Duodenal mucosa (tissue), 2 donors: ENCODE measurements at regions not wholly inside any gene's neighbourhood (a gene's known extent, or its start where the extent isn't known, plus 50 kb on each side); places are given as distances from the start of the nearest gene placed in this dataset.

ENCODE experiments used
- H3K27ac ChIP-seq: one replicate; pipeline ENCODE4 v1.7.0; 2013; ENCODE audit warnings: low read depth, low read length
- H3K27me3 ChIP-seq, 2 donors: one replicate each; pipeline ENCODE4 v1.7.0; 2013; ENCODE audit warnings: low read length in 2 of 2, control low read depth in 1 of 2; ENCODE audit not compliant: insufficient read depth in 2 of 2, control insufficient read depth in 1 of 2
- H3K36me3 ChIP-seq, 2 donors: one replicate each; pipeline ENCODE4 v1.7.0; 2013; ENCODE audit warnings: low read length in 2 of 2, control low read depth in 1 of 2; ENCODE audit not compliant: insufficient read depth in 2 of 2, control insufficient read depth in 1 of 2
- H3K4me1 ChIP-seq, 2 donors: one replicate each; pipeline ENCODE4 v1.7.0; 2013; ENCODE audit warnings: low read length in 2 of 2, control low read depth in 1 of 2; ENCODE audit not compliant: insufficient read depth in 2 of 2, control insufficient read depth in 1 of 2
- H3K4me3 ChIP-seq, 2 donors: one replicate each; pipeline ENCODE4 v1.7.0; 2013; ENCODE audit warnings: low read length in 2 of 2, low read depth in 1 of 2
- H3K9ac ChIP-seq, 2 donors: one replicate each; pipeline ENCODE4 v1.7.0; 2013; ENCODE audit warnings: low read length in 2 of 2, low read depth in 1 of 2
- H3K9me3 ChIP-seq, 2 donors: one replicate each; pipeline ENCODE4 v1.7.0; 2013; ENCODE audit warnings: low read length in 2 of 2, control low read depth in 1 of 2; ENCODE audit not compliant: control insufficient read depth in 1 of 2

DNA sequence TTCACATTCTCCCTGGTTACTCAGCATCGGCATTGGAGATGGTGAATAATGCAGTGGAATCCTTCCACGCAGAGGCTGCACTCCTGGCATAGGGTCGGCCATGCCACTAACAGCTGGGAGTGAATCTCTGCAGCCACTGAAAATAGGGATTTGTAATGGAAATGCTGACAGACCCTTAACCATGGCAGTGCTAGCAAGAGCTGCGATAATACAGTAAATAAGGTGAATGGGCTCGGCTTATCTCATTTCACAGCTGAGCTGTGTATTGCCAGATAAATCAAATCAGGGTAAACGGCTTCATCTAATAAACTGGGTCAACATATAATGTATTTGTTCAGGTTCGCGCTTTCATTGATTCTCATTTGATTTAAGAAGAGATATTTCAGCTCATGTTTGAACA, 156.8 kb downstream of the SLC35B3 start:
- no peak overlapping the region for H3K9ac ChIP-seq
- no peak overlapping the region for H3K27ac ChIP-seq
- no peaks in the 10 kb centered on the region for H3K36me3 ChIP-seq
- H3K4me3 ChIP-seq = no peak overlapping the region
- no peaks in the 10 kb centered on the region for H3K9me3 ChIP-seq
- no peaks in the 10 kb centered on the region for H3K27me3 ChIP-seq
- H3K4me1 ChIP-seq = no peaks in the 10 kb centered on the region

DNA sequence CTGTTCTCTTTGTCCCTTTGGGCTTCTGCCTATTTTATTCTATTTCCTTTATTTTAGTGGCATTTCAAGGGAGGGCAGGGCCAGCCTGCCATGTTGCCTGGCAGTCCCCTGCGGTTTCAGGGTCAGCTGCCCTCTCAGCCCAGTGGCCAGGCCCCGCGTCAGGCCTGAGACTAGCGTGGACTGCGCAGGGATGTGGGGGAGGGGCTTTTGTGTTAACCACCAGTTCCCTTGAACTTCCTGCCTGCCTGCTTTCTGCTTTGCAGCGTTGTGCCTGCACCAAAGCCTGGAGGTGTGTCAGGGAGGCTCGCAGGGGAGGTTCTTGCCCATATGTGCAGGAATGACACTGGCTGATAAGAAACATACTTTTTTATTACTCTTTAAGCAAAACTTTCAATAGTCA, 157.6 kb downstream of the SLC35B3 start:
- no peak overlapping the region for H3K27ac ChIP-seq
- H3K36me3 ChIP-seq = no peaks in the 10 kb centered on the region
- H3K9me3 ChIP-seq = no peaks in the 10 kb centered on the region
- no peak overlapping the region for H3K9ac ChIP-seq
- no peaks in the 10 kb centered on the region for H3K27me3 ChIP-seq
- H3K4me3 ChIP-seq = no peak overlapping the region
- no peaks in the 10 kb centered on the region for H3K4me1 ChIP-seq

DNA sequence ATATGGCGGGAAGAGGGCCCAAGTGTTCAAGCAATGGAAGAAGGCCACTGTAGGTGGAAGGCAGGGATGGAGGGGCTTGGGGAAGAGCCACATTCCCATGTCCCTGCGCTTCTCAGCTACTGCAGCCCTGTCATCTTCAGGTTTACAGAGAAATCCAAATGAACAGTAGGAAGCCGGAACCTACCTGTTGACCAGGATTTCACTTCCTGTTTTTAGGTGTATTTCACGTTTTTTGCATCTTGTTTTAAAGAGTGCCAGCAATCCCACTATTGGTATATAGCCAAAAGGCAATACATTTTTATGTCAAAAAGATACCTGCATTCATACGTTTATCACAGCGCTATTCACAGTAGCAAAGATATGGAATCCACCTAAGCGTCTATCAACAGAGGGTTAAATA, 159.2 kb downstream of the SLC35B3 start:
- H3K4me1 ChIP-seq = no peaks in the 10 kb centered on the region
- H3K27me3 ChIP-seq = no peaks in the 10 kb centered on the region
- no peaks in the 10 kb centered on the region for H3K36me3 ChIP-seq
- H3K4me3 ChIP-seq = no peak overlapping the region
- no peak overlapping the region for H3K9ac ChIP-seq
- no peak overlapping the region for H3K27ac ChIP-seq
- H3K9me3 ChIP-seq = no peaks in the 10 kb centered on the region

DNA sequence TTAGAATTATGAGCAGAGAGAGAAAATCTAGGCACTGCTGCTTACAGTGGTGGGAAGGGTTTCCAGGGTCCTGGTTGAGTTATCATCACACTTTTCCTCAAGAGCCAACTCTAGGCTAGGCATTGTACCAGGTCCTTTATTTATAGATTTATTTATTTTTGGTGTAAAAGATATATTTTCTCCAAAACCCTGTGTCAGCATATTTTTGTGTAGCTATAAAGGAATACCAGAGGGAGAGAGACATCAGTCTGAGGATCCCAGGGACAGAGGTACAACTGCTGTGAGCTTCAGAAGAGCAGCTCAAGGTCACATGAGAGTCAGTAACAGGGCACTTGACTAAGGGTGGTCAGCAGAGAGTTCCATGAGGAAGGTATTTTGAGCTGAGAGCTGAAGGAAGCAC, 159.7 kb downstream of the SLC35B3 start:
- no peaks in the 10 kb centered on the region for H3K27me3 ChIP-seq
- no peaks in the 10 kb centered on the region for H3K4me1 ChIP-seq
- H3K9ac ChIP-seq = no peak overlapping the region
- H3K27ac ChIP-seq = no peak overlapping the region
- no peak overlapping the region for H3K4me3 ChIP-seq
- no peaks in the 10 kb centered on the region for H3K9me3 ChIP-seq
- H3K36me3 ChIP-seq = no peaks in the 10 kb centered on the region

DNA sequence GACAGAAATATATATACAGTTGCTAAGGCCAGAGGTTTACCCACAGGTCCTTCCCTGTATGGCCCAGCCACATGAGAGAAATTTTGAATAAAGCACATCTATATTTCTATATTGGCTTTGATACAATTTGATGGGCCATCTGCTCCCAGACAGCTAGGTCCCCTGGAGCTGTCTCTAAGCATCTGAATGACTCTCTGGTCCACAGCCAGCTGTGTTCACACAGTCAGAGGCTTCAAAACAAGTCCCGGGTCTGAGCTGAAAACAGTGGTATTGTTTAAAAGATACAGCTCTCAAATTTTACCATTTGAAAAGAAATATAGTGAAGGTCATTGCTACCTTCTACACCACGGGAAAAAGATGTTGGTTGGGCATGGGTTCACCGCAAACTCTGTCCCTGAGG, 161.1 kb downstream of the SLC35B3 start:
- Histone ChIP-seq H3K27me3 (no peaks in the 10 kb centered on the region), H3K4me1 (no peaks in the 10 kb centered on the region), H3K9me3 (no peaks in the 10 kb centered on the region), H3K9ac (no peak overlapping the region), H3K36me3 (no peaks in the 10 kb centered on the region), H3K4me3 (no peak overlapping the region), H3K27ac (no peak overlapping the region)

DNA sequence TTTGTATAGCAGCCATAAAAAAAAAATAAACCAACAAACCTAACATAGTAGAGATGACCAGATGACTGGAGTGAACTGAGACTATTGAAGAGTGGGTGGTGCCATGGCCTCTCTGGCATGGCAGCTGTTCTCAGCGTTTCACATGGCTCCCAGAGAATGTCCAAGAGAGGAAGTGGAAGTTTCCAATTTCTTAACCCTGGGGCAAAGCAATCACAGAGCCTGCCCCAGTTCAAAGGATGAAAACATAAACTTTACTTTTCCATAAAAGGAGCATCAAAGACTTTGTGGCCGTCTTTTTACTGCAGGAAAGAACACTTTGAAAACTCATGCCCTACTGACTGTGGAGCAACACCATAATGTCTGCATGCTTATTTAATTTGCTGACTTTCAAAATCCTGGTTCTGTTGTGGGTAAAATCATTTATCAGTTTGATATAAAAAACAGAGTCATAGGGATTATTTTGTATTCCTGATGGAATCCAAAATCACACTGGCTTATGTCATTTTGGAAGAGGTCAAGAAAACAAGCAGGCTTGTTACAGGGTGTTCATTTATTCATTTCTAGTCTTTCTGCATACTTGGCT, 165.4 kb downstream of the SLC35B3 start:
- H3K27me3 ChIP-seq = no peaks in the 10 kb centered on the region
- no peak overlapping the region for H3K9ac ChIP-seq
- H3K4me1 ChIP-seq = no peaks in the 10 kb centered on the region
- H3K27ac ChIP-seq = no peak overlapping the region
- no peak overlapping the region for H3K4me3 ChIP-seq
- H3K36me3 ChIP-seq = no peaks in the 10 kb centered on the region
- H3K9me3 ChIP-seq = no peaks in the 10 kb centered on the region

DNA sequence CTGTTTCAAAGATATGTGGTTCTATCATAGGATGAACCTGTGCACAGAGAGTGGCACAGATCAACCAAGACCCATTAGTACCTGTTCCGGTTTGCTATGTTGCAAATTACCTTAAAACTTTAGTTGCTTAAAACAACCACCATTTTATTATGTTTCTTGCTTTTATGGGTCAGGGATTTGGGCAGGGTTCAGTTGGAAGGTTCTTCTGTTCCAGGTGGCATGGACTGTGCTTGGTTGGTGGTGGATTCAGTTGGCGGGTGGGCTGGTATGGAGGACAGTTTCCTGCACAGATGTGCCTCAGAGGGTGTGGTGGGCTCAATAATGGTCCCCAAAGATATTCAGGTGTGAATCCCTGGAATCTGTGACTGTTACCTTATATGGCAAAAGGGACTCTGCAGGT, 166.3 kb downstream of the SLC35B3 start:
- Histone ChIP-seq H3K4me1 (no peaks in the 10 kb centered on the region), H3K27ac (no peak overlapping the region), H3K27me3 (no peaks in the 10 kb centered on the region), H3K4me3 (no peak overlapping the region), H3K36me3 (no peaks in the 10 kb centered on the region), H3K9ac (no peak overlapping the region), H3K9me3 (no peaks in the 10 kb centered on the region)

DNA sequence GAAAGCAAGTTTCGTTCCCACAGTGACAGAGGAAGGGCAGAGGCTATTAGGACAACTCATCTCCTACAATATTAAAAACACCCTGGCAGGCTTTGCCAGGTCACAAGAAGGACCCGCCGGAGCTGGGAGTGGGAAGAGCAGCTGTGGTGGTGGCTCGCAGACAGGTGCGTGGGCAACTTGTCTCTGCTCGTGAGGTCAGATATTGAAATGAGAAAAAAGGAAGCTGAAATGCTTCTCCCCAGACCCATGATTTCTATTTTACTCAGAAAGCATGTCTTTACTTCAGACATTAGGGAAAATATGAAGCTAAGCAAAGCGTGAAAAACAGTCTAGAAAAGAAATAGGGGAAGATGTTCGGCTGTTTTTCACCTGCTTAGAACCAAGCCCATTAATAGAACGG, 166.3 kb upstream of the EEF1E1 start:
- Histone ChIP-seq H3K36me3 (no peaks in the 10 kb centered on the region), H3K4me1 (no peaks in the 10 kb centered on the region), H3K4me3 (no peak overlapping the region), H3K9ac (no peak overlapping the region), H3K27me3 (no peaks in the 10 kb centered on the region), H3K27ac (no peak overlapping the region), H3K9me3 (no peaks in the 10 kb centered on the region)

DNA sequence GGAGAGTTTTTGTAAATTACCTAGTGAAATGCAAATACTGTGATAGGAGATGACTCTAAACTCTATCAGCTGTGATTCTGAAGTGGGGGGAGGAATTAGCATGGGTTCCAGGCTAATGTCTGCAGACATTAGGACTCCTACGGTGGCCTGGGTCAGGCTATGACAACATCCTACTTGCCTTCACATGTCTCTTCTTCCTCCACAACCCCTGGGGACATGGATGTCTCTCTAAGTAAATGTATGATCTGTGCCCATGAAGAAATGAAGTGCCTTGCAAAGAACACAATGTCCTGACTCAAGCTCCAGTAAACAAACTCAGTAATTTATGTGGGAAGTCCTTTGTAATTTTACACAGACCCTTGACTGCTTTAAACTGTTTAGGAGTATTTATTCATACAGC, 165.8 kb upstream of the EEF1E1 start:
- no peaks in the 10 kb centered on the region for H3K4me1 ChIP-seq
- H3K9me3 ChIP-seq = no peaks in the 10 kb centered on the region
- no peaks in the 10 kb centered on the region for H3K36me3 ChIP-seq
- H3K9ac ChIP-seq = no peak overlapping the region
- no peaks in the 10 kb centered on the region for H3K27me3 ChIP-seq
- H3K27ac ChIP-seq = no peak overlapping the region
- no peak overlapping the region for H3K4me3 ChIP-seq

DNA sequence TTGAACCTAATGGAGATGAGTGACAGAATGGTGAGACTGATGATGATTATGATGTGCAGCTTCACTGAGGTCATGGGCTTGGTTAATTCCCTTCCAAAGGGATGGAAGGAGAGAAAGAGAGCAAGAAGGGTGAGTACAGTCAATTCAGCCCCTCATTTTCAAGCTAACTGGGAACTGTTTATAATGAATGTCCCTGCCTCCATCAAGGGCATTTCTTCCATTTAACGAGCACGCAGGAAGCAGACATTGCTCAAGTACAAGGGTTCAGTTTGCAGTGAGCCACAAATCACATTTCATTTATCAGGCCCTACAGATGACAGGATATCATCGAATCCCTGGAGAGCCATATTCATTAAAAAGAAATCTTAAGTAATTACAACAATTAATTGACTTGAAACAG, 158.3 kb upstream of the EEF1E1 start:
- H3K27me3 ChIP-seq = no peaks in the 10 kb centered on the region
- no peaks in the 10 kb centered on the region for H3K9me3 ChIP-seq
- H3K27ac ChIP-seq = no peak overlapping the region
- no peak overlapping the region for H3K4me3 ChIP-seq
- H3K9ac ChIP-seq = no peak overlapping the region
- no peaks in the 10 kb centered on the region for H3K36me3 ChIP-seq
- no peaks in the 10 kb centered on the region for H3K4me1 ChIP-seq

DNA sequence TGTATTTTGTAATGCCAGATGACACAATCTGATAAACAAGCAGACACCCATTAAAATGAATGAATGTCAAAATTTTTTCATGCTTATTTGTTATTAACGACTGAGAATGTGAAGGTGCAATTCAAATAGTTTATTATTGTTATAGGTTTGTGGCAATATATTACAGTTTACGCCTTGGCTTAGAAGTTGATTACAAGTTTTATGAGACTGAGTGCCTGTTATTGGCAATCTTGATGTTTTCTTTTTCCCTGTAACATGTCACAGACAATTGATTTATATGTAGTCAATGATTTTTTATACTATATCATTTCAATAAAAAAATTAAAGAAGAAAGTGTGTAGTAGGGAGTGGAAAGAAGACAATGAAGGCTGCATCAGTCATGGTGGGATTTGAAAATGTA, 144.1 kb upstream of the EEF1E1 start:
- H3K4me1 ChIP-seq = no peaks in the 10 kb centered on the region
- no peaks in the 10 kb centered on the region for H3K9me3 ChIP-seq
- no peaks in the 10 kb centered on the region for H3K36me3 ChIP-seq
- no peak overlapping the region for H3K27ac ChIP-seq
- no peak overlapping the region for H3K4me3 ChIP-seq
- H3K27me3 ChIP-seq = peaks cover 0 to 1% of the 10 kb centered on the region in 2 donors
- no peak overlapping the region for H3K9ac ChIP-seq
